ENCODE measurements at regions not wholly inside any gene's neighbourhood (a gene's known extent, or its start where the extent isn't known, plus 50 kb on each side); places are given as distances from the start of the nearest gene placed in this dataset.

DNA sequence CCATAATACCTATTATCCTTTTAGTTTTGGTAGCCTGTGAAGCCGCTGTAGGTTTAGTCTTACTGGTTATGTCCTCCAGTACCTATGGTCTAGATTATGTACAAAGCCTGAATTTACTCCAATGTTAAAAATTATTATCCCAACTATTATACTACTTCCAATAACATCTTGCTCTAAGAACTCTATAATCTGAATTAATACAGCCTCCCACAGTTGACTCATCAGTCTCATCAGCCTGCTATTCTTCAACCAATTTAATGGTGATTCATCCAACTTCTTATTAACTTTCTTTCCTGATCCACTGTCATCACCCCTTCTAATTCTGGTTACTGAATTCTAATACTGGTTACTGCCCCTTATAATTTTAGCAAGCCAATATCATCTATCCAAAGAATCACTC, 370.3 kb upstream of the OPRM1 start:
- H3K9me3 Mint-ChIP-seq = no peaks in the 10 kb centered on the region
- CTCF ChIA-PET = no interaction called here
- no peaks in the 10 kb centered on the region for H3K27me3 Mint-ChIP-seq (ENCODE audit: low read depth)
- H3K4me3 Mint-ChIP-seq = no peak overlapping the region
- no peak overlapping the region for H3K27ac Mint-ChIP-seq
- no peaks in the 10 kb centered on the region for H3K4me1 Mint-ChIP-seq (ENCODE audit: low read depth)
- DNase-seq = no peak
- H3K36me3 Mint-ChIP-seq (ENCODE audit: low read depth) = no peaks in the 10 kb centered on the region
- intact Hi-C loops (cut with micrococcal nuclease) = no loop called here

DNA sequence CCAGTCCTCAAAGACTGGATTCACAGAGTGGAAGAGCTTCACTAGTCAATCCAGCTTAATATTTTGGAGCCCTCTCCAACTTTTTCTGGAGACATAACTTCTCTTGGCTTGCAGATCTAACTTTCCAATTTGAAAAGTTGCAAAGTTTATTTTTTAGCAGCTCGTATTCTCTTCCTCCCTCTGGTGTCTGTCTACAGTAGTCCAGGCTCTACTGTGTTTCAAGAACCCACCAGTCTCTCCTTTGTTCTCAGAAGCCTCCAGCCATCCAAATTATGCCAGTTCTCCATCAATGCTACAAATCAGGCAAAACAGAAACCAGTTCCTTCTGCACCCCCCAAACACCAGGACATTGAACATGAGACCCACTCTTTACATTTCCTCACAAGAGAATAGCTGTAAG, 376.1 kb upstream of the OPRM1 start:
- Mint-ChIP-seq H3K36me3 (ENCODE audit: low read depth) (no peaks in the 10 kb centered on the region), H3K4me1 (ENCODE audit: low read depth) (no peaks in the 10 kb centered on the region), H3K27me3 (ENCODE audit: low read depth) (no peaks in the 10 kb centered on the region), H3K9me3 (peaks cover 6% of the 10 kb centered on the region), H3K4me3 (no peak overlapping the region), H3K27ac (no peak overlapping the region)
- intact Hi-C loops (cut with micrococcal nuclease) = no loop called here
- DNase-seq = no peak
- CTCF ChIA-PET = no interaction called here

DNA sequence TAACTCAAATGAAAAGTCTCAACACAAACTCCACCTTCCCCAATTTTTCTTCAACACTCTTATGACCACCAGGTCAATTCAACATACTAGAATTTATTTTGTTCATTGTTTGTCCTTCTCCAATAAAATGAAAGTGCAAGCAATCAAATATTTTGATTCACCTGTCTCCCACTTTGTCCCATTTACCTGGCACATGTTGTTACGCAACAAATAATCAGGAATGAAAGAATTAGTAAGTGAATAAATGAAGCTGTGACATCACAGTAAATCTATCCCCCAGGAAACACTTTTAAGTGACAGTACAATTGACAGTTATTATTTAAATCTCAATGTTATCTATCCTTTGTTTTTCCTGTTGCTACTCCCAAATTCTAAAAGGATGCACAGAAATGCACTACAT, 393.7 kb upstream of the OPRM1 start:
- no peaks in the 10 kb centered on the region for H3K36me3 Mint-ChIP-seq (ENCODE audit: low read depth)
- no peak for DNase-seq
- CTCF ChIA-PET = no interaction called here
- H3K27ac Mint-ChIP-seq = no peak overlapping the region
- intact Hi-C loops (cut with micrococcal nuclease) = no loop called here
- no peaks in the 10 kb centered on the region for H3K27me3 Mint-ChIP-seq (ENCODE audit: low read depth)
- no peaks in the 10 kb centered on the region for H3K4me1 Mint-ChIP-seq (ENCODE audit: low read depth)
- no peak overlapping the region for H3K4me3 Mint-ChIP-seq
- H3K9me3 Mint-ChIP-seq = no peaks in the 10 kb centered on the region

DNA sequence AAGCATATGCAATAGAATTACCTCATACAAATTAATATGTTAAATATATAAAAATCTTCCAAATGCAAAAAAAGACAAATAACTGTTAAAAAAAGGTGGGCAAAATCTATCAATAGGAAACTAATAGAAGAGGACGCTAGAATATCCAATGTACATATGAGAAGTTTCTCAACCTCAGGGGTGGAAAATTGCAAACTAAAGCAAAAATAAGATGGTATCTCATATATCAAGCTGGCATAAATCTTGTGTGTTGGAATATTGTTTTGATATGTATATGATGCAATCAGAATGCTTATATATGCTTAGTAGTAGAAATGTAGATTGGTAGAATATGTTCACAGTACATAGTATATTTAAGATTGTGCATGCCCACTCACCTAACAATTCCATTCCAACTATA, 395.0 kb upstream of the OPRM1 start:
- Mint-ChIP-seq H3K4me1 (ENCODE audit: low read depth) (no peaks in the 10 kb centered on the region), H3K27ac (no peak overlapping the region), H3K36me3 (ENCODE audit: low read depth) (no peaks in the 10 kb centered on the region), H3K4me3 (no peak overlapping the region), H3K27me3 (ENCODE audit: low read depth) (no peaks in the 10 kb centered on the region), H3K9me3 (no peaks in the 10 kb centered on the region)
- DNase-seq = no peak
- intact Hi-C loops (cut with micrococcal nuclease) = no loop called here
- CTCF ChIA-PET = no interaction called here

DNA sequence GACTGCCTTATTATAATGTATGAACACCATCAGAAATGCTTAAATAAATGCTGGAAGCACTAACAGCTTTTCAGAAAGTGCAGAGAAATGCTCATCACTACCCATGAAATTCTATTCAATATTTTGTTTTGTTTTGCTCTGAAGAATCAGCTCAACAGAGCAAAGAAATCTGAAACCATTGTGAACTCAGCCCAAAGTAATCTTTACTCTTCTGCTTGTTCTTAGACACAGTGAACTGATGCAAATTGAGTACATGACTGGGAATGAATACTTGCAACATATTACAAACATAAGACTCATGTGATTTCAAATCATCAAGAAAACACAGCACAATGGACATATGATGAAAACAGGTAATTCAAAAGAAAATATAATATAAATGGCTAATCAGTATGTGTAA, 404.6 kb upstream of the OPRM1 start:
- Mint-ChIP-seq H3K27ac (no peak overlapping the region), H3K4me1 (ENCODE audit: low read depth) (no peaks in the 10 kb centered on the region), H3K9me3 (peaks cover 5% of the 10 kb centered on the region), H3K27me3 (ENCODE audit: low read depth) (peaks cover 2% of the 10 kb centered on the region), H3K4me3 (no peak overlapping the region), H3K36me3 (ENCODE audit: low read depth) (no peaks in the 10 kb centered on the region)
- DNase-seq = no peak
- CTCF ChIA-PET = no interaction called here
- intact Hi-C loops (cut with micrococcal nuclease) = no loop called here

DNA sequence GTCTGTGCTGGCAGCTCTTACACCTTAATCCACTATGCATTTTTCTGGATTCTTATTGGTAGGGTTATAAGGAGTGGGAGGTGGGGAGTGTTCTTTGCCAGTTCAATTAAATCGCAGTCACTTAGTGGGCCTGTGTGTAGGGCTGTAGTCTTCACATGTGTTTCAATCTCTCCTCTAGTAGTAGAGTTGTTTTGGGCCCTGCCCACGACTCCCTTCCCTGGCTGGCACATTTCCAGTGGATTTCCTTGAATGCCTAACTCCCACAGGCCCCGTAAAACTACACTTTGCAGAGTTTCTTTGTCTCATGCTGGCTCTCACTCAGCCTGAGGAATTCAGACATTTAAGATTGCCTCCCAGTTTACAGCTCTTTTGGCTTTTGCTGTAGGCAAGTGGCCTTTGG, 414.0 kb upstream of the OPRM1 start:
- H3K27me3 Mint-ChIP-seq (ENCODE audit: low read depth) = no peaks in the 10 kb centered on the region
- no peak for DNase-seq
- H3K9me3 Mint-ChIP-seq = no peaks in the 10 kb centered on the region
- CTCF ChIA-PET = no interaction called here
- intact Hi-C loops (cut with micrococcal nuclease) = no loop called here
- no peak overlapping the region for H3K27ac Mint-ChIP-seq
- H3K36me3 Mint-ChIP-seq (ENCODE audit: low read depth) = no peaks in the 10 kb centered on the region
- no peak overlapping the region for H3K4me3 Mint-ChIP-seq
- H3K4me1 Mint-ChIP-seq (ENCODE audit: low read depth) = no peaks in the 10 kb centered on the region

DNA sequence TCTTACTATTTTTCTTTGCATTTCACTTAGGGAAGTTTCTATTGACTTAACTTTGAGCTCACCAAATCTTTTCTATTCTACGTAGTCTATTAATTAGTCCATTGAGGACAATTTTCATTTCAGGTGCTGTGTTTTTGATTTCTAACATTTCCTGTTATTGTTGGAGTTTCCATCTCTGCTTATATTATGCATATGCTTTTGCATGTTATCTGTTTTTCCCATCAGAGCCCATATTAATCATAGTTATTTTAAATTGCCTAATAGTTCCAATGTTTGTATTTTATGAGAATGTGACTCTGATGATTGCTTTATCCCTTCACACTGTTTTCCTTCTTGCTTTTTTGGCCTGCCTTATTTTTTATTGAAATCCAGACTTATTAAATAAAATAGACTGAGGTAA, 414.5 kb upstream of the OPRM1 start:
- H3K27ac Mint-ChIP-seq = no peak overlapping the region
- CTCF ChIA-PET = no interaction called here
- no peaks in the 10 kb centered on the region for H3K27me3 Mint-ChIP-seq (ENCODE audit: low read depth)
- H3K36me3 Mint-ChIP-seq (ENCODE audit: low read depth) = no peaks in the 10 kb centered on the region
- no peaks in the 10 kb centered on the region for H3K9me3 Mint-ChIP-seq
- no peak for DNase-seq
- H3K4me1 Mint-ChIP-seq (ENCODE audit: low read depth) = no peaks in the 10 kb centered on the region
- H3K4me3 Mint-ChIP-seq = no peak overlapping the region
- intact Hi-C loops (cut with micrococcal nuclease) = no loop called here

DNA sequence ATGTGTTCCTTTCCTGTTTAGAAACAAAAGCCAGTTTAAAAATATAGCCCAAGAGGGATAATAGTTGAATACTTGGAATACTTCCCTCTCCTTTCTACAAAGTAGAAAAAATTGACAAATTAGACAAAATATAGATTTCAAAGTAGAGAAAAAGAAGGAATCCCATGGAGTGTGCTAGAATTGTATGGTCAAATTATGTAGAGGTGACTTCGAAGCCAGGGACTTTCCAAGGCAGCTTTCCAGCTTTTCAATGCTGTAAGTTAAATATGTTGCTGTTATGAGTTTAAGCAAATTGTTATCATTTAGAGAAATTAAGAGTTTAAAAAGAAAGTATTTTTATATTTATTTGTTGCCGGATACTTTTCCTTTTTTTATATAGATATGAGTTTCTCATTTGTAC, 415.5 kb upstream of the OPRM1 start:
- H3K9me3 Mint-ChIP-seq = no peaks in the 10 kb centered on the region
- no peaks in the 10 kb centered on the region for H3K27me3 Mint-ChIP-seq (ENCODE audit: low read depth)
- CTCF ChIA-PET = no interaction called here
- H3K4me3 Mint-ChIP-seq = no peak overlapping the region
- no peaks in the 10 kb centered on the region for H3K4me1 Mint-ChIP-seq (ENCODE audit: low read depth)
- no peak overlapping the region for H3K27ac Mint-ChIP-seq
- intact Hi-C loops (cut with micrococcal nuclease) = no loop called here
- no peak for DNase-seq
- no peaks in the 10 kb centered on the region for H3K36me3 Mint-ChIP-seq (ENCODE audit: low read depth)

DNA sequence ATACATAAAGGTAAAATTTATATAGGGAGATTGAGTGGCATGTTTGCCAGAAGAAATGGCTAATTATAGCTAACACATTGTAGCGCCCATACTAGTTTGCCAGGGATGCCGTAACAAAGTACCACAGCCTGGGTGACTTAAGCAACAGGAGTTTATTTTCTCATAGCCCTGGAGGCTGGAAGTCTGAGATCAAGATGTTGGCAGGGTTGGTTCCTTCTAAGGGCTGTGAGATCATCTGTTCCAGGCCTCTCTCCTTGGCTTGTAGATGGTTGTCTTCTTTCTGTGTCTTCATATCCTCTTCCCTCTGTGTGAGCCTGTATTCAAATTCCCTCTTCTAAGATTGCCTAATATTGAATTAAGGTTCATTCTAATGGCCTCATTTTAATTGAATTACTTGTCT, 417.5 kb upstream of the OPRM1 start:
- Mint-ChIP-seq H3K27ac (no peak overlapping the region), H3K4me1 (ENCODE audit: low read depth) (no peaks in the 10 kb centered on the region), H3K9me3 (no peaks in the 10 kb centered on the region), H3K27me3 (ENCODE audit: low read depth) (no peaks in the 10 kb centered on the region), H3K4me3 (no peak overlapping the region), H3K36me3 (ENCODE audit: low read depth) (no peaks in the 10 kb centered on the region)
- intact Hi-C loops (cut with micrococcal nuclease) = no loop called here
- no peak for DNase-seq
- CTCF ChIA-PET = no interaction called here

DNA sequence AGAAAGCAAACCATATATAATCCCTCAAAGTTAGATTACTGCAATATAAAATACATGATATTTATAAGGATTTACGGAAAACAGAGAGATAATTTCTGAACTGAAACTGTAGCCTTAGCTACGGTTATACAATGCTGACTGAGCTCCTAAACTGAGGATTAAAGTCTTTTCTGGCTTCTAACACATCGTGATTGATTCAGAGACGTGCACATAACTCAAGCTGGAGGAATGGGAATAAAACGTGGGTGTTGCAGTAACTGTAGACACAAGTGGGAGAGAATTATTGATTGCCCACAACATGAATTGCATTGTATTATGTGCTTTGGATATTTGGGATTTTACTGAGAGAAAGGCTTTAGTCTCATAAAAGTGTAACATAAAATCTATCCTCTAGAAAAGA, 418.0 kb upstream of the OPRM1 start:
- no peak overlapping the region for H3K27ac Mint-ChIP-seq
- no peak for DNase-seq
- no peaks in the 10 kb centered on the region for H3K27me3 Mint-ChIP-seq (ENCODE audit: low read depth)
- no peaks in the 10 kb centered on the region for H3K9me3 Mint-ChIP-seq
- no peaks in the 10 kb centered on the region for H3K36me3 Mint-ChIP-seq (ENCODE audit: low read depth)
- no peak overlapping the region for H3K4me3 Mint-ChIP-seq
- intact Hi-C loops (cut with micrococcal nuclease) = no loop called here
- H3K4me1 Mint-ChIP-seq (ENCODE audit: low read depth) = no peaks in the 10 kb centered on the region
- CTCF ChIA-PET = no interaction called here

DNA sequence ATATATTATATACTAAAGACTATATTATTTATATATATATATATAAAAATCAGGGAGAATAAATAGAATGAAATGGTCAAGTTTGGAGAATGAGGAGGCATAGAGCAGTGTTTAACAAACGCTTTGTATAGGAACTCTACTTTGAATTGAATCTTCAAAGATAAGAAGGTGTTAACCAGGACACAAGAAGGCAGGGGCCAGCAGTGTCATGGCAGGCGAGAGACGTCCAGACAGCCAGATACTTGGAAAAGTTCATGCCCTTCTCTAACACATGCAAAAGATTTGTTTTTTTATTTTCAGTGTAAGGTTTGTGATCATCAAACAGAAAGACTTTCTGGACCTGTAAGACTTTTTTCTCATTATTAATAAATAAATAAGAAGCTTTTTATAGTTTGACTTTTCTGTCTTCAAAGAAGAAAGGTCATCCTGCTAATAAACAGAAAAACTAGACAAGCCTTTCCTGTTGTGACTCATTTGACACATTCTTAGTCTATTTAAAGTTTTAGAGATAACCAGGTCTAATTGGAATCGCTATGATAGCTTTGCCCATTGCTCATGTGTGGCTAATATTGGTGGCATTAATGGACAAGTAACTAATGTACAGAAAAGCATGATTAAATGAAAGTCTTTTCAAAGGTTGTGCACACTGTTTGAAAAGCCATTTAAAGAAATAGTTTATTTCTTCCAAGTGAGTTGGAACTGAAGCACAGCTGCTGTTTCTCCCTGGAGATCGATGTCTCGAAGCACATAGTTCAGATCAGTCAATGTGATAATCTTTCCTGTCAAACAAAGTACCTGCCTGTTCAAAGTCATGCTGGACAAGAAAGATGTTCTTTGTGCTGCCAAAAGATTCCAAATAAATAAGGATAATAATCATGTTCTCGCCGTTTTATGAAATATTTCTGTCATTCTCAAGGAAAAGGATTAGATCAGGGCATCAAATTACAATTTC, 420.4 kb upstream of the OPRM1 start:
- Mint-ChIP-seq H3K4me1 (ENCODE audit: low read depth) (no peaks in the 10 kb centered on the region), H3K4me3 (no peak overlapping the region), H3K36me3 (ENCODE audit: low read depth) (no peaks in the 10 kb centered on the region), H3K27ac (no peak overlapping the region), H3K27me3 (ENCODE audit: low read depth) (no peaks in the 10 kb centered on the region), H3K9me3 (no peaks in the 10 kb centered on the region)
- CTCF ChIA-PET = interaction anchor here (0.6 to 1.2 kb wide), 2 partner anchors 21 to 24 kb away, joined by 3 to 4 read pairs; no protein-coding TSS in a partner anchor
- intact Hi-C loops (cut with micrococcal nuclease) = no loop called here
- DNase-seq = no peak

DNA sequence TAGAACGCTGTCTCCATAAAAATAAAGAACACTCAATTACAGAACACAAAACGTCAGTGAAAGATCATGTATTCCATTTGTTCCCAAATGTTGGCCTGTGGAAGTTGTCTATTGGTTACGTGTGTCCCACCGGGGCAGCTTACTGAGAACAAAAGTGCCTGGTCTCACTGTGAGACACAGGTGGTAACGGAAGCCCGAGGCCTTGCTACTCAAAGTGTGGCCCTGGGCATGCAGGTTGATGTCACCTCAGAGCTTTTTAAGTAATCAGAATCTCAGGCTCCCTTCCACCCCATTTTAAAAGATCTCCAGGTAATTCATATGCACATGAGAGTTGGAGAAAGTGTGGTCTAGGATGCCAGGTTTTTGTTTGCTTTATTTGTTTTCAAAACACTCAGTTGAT, 422.5 kb upstream of the OPRM1 start:
- H3K27me3 Mint-ChIP-seq (ENCODE audit: low read depth) = no peaks in the 10 kb centered on the region

DNA sequence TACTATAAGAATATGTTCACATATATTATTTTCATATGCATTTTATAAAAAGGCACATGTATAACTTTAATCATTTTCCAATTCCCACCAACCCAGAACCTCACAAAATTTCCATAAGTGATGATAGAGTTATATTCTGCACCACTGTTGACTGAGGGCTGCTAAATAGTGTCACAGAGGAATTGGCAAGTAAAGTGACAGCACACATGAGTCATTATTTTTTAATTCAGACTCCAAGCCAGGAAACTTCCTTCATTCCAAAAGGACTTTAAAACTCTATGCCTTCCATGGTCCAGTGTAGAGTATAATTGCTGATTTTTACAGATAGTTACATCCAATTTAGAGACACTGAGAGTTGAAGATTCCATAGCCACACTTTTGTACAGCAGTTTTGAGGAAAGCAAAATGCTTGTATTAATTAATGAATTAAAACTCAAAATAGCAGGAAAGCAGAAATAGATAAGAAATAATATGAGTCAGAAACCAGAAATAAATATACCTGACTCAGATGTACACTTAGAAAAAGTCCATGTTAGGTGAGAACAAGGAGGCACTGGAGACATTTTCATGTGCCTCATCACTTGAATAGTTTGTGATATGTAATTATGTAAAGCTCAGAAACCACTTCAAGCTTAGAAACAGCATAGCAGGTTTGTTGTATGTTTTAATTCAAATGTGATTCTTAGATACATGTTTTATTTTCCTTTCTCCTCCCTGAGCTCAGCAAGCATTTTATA, 425.2 kb upstream of the OPRM1 start:
- H3K4me1 Mint-ChIP-seq (ENCODE audit: low read depth) = no peaks in the 10 kb centered on the region
- CTCF ChIA-PET = no interaction called here
- H3K27ac Mint-ChIP-seq = no peak overlapping the region

More for the DNA sequence above, 422.5 kb upstream of the OPRM1 start:
- DNase-seq = no peak
- no peaks in the 10 kb centered on the region for H3K9me3 Mint-ChIP-seq
- no peaks in the 10 kb centered on the region for H3K36me3 Mint-ChIP-seq (ENCODE audit: low read depth)
- no peak overlapping the region for H3K27ac Mint-ChIP-seq
- no peak overlapping the region for H3K4me3 Mint-ChIP-seq
- CTCF ChIA-PET = no interaction called here
- H3K4me1 Mint-ChIP-seq (ENCODE audit: low read depth) = no peaks in the 10 kb centered on the region
- intact Hi-C loops (cut with micrococcal nuclease) = no loop called here

More for the DNA sequence above, 425.2 kb upstream of the OPRM1 start:
- Mint-ChIP-seq H3K9me3 (no peaks in the 10 kb centered on the region), H3K4me3 (no peak overlapping the region), H3K36me3 (ENCODE audit: low read depth) (no peaks in the 10 kb centered on the region), H3K27me3 (ENCODE audit: low read depth) (no peaks in the 10 kb centered on the region)
- no peak for DNase-seq
- intact Hi-C loops (cut with micrococcal nuclease) = no loop called here

Data from activated naive CD4-positive, alpha-beta T cell treated with anti-CD3 and anti-CD28 coated beads for 36 hours (primary cell).